ENCODE measurements at regions not wholly inside any gene's neighbourhood (a gene's known extent, or its start where the extent isn't known, plus 50 kb on each side); places are given as distances from the start of the nearest gene placed in this dataset.

- intact Hi-C loops (cut with micrococcal nuclease): no loop called here
- DNase-seq: no peak
- TF ChIP-seq CTCF (IDR thresholded peaks at IDR 0.05): no peak
- Mint-ChIP-seq H3K36me3 (no peaks in the 10 kb centered on the region), H3K27ac (no peak overlapping the region), H3K27me3 (ENCODE audit: low read depth in 3 of 3) (peaks cover 0 to 1% (median 0%) of the 10 kb centered on the region in 3 donors), H3K4me3 (no peak overlapping the region), H3K4me1 (peaks cover 10% of the 10 kb centered on the region), H3K9me3 (peaks cover 0 to 3% (median 0%) of the 10 kb centered on the region in 7 donors)
- no peak overlapping the region for H3K4me3 ChIP-seq (replicated peaks in 1 of 3; ENCODE audit: low read depth in 2 of 3, low read length in 3 of 3)
- H3K9me3 ChIP-seq (replicated peaks in 1 of 2; ENCODE audit: control insufficient read depth in 1 of 2, insufficient read depth in 1 of 2, low read length in 2 of 2): no peaks in the 10 kb centered on the region
- H3K4me2 ChIP-seq (replicated peaks; ENCODE audit: extremely low read depth, low read length, poor library complexity, severe bottlenecking): no peak overlapping the region
- no peaks in the 10 kb centered on the region for H4K20me1 ChIP-seq (ENCODE audit: insufficient read depth, low read length)
- WGBS (ENCODE audit: insufficient coverage): no CpG with 5 or more reads among the region's 2 CpGs
- no peaks in the 10 kb centered on the region for H3K36me3 ChIP-seq (replicated peaks in 1 of 2; ENCODE audit: control insufficient read depth in 1 of 2, insufficient read depth in 2 of 2, low read length in 2 of 2)
- no peak overlapping the region for H3K9ac ChIP-seq (ENCODE audit: insufficient read depth, low read length, poor library complexity, severe bottlenecking)
- H3K27me3 ChIP-seq (ENCODE audit: control insufficient read depth in 2 of 2, insufficient read depth in 2 of 2, low read length in 2 of 2): no peaks in the 10 kb centered on the region
- H3K4me1 ChIP-seq (ENCODE audit: control insufficient read depth in 1 of 2, insufficient read depth in 2 of 2, low read length in 2 of 2): peaks cover 10 to 13% of the 10 kb centered on the region in 2 donors
- no peak overlapping the region for H2AFZ ChIP-seq (ENCODE audit: insufficient read depth, low read depth, low read length, poor library complexity, severe bottlenecking)
- H3K79me2 ChIP-seq (ENCODE audit: insufficient read depth, low read length): no peaks in the 10 kb centered on the region
- H3K27ac ChIP-seq (ENCODE audit: low read depth in 1 of 2, low read length in 2 of 2): no peak overlapping the region
Measured at GRCh38 chr3:150261418-150261817, 146.7 kb upstream of the TSC22D2 start.

- Histone ChIP-seq H3K9me3 (replicated peaks in 1 of 2; ENCODE audit: control insufficient read depth in 1 of 2, insufficient read depth in 1 of 2, low read length in 2 of 2) (no peaks in the 10 kb centered on the region), H3K4me1 (ENCODE audit: control insufficient read depth in 1 of 2, insufficient read depth in 2 of 2, low read length in 2 of 2) (peaks cover 10 to 13% of the 10 kb centered on the region in 2 donors), H3K9ac (ENCODE audit: insufficient read depth, low read length, poor library complexity, severe bottlenecking) (no peak overlapping the region), H3K36me3 (replicated peaks in 1 of 2; ENCODE audit: control insufficient read depth in 1 of 2, insufficient read depth in 2 of 2, low read length in 2 of 2) (no peaks in the 10 kb centered on the region), H4K20me1 (ENCODE audit: insufficient read depth, low read length) (no peaks in the 10 kb centered on the region), H3K4me3 (replicated peaks in 1 of 3; ENCODE audit: low read depth in 2 of 3, low read length in 3 of 3) (no peak overlapping the region), H3K27ac (ENCODE audit: low read depth in 1 of 2, low read length in 2 of 2) (no peak overlapping the region), H2AFZ (ENCODE audit: insufficient read depth, low read depth, low read length, poor library complexity, severe bottlenecking) (no peak overlapping the region), H3K27me3 (ENCODE audit: control insufficient read depth in 2 of 2, insufficient read depth in 2 of 2, low read length in 2 of 2) (no peaks in the 10 kb centered on the region), H3K4me2 (replicated peaks; ENCODE audit: extremely low read depth, low read length, poor library complexity, severe bottlenecking) (no peak overlapping the region), H3K79me2 (ENCODE audit: insufficient read depth, low read length) (no peaks in the 10 kb centered on the region)
- peaks cover 0 to 1% (median 0%) of the 10 kb centered on the region in 3 donors for H3K27me3 Mint-ChIP-seq (ENCODE audit: low read depth in 3 of 3)
- TF ChIP-seq CTCF (IDR thresholded peaks at IDR 0.05): no peak
- peak overlapping the region in 1 of 7 donors; percentile 70 for H3K27ac Mint-ChIP-seq
- H3K9me3 Mint-ChIP-seq: peaks cover 0 to 3% (median 0%) of the 10 kb centered on the region in 7 donors
- no peak for DNase-seq
- intact Hi-C loops (cut with micrococcal nuclease): no loop called here
- H3K4me3 Mint-ChIP-seq: no peak overlapping the region
- no CpG with 5 or more reads among the region's 3 CpGs for WGBS (ENCODE audit: insufficient coverage)
- no peaks in the 10 kb centered on the region for H3K36me3 Mint-ChIP-seq
- peaks cover 16% of the 10 kb centered on the region for H3K4me1 Mint-ChIP-seq
Measured at GRCh38 chr3:150260398-150260710, 147.7 kb upstream of the TSC22D2 start.

All from CD14-positive monocyte (primary cell).